ENCODE measurements at regions not wholly inside any gene's neighbourhood (a gene's known extent, or its start where the extent isn't known, plus 50 kb on each side); places are given as distances from the start of the nearest gene placed in this dataset.

GRCh38 chrX:93332329-93332728 lies 341.0 kb downstream of the NAP1L3 start:
- no peak for DNase-seq (ENCODE audit: low read depth)
- no peak for TF ChIP-seq CTCF (IDR thresholded peaks at IDR 0.05; ENCODE audit: insufficient read depth, low read length)
- H3K4me3 ChIP-seq (ENCODE audit: low read depth, low read length): no peak overlapping the region

- no peak for TF ChIP-seq CTCF (IDR thresholded peaks at IDR 0.05; ENCODE audit: insufficient read depth, low read length)
- DNase-seq (ENCODE audit: low read depth): no peak
- no peak overlapping the region for H3K4me3 ChIP-seq (ENCODE audit: low read depth, low read length)
Measured at GRCh38 chrX:93322110-93322509, 351.3 kb downstream of the NAP1L3 start.

GRCh38 chrX:93319609-93320008 lies 353.8 kb downstream of the NAP1L3 start:
- H3K4me3 ChIP-seq (ENCODE audit: low read depth, low read length): no peak overlapping the region
- no peak for TF ChIP-seq CTCF (IDR thresholded peaks at IDR 0.05; ENCODE audit: insufficient read depth, low read length)
- no peak for DNase-seq (ENCODE audit: low read depth)
